GM21360 (cell line): ENCODE measurements at regions not wholly inside any gene's neighbourhood (a gene's known extent, or its start where the extent isn't known, plus 50 kb on each side); places are given as distances from the start of the nearest gene placed in this dataset.

Experiments
- ATAC-seq: cut with Tn5 transposase; IDR thresholded peaks from one replicate; pipeline ENCODE4 v1.9.1; 2021; ENCODE audit warnings: mild to moderate bottlenecking, moderate library complexity; ENCODE audit not compliant: unreplicated experiment

GRCh38 chr10:55280696-55281095 is 479.7 kb upstream of the PCDH15 start:
- ATAC-seq: no peak

GRCh38 chr10:55277549-55277948 is 476.5 kb upstream of the PCDH15 start:
- ATAC-seq: no peak

GRCh38 chr10:55274367-55274766 is 473.3 kb upstream of the PCDH15 start:
- ATAC-seq: no peak

- ATAC-seq: no peak
Observed at GRCh38 chr10:55273946-55274345, 472.9 kb upstream of the PCDH15 start.

- no peak for ATAC-seq
Observed at GRCh38 chr10:55272886-55273285, 471.9 kb upstream of the PCDH15 start.

GRCh38 chr10:55266797-55267196 is 465.8 kb upstream of the PCDH15 start:
- no peak for ATAC-seq

GRCh38 chr10:55263327-55263726 is 462.3 kb upstream of the PCDH15 start:
- no peak for ATAC-seq

- ATAC-seq: no peak
Observed at GRCh38 chr10:55242544-55242943, 441.5 kb upstream of the PCDH15 start.

- ATAC-seq: no peak
Observed at GRCh38 chr10:55237462-55237861, 436.4 kb upstream of the PCDH15 start.

- ATAC-seq: no peak
Observed at GRCh38 chr10:55233505-55233904, 432.5 kb upstream of the PCDH15 start.

- ATAC-seq: no peak
Observed at GRCh38 chr10:55233090-55233489, 432.1 kb upstream of the PCDH15 start.

GRCh38 chr10:55232553-55232952 is 431.5 kb upstream of the PCDH15 start:
- ATAC-seq: no peak

GRCh38 chr10:55227967-55228366 is 426.9 kb upstream of the PCDH15 start:
- ATAC-seq: no peak

GRCh38 chr10:55224007-55224781 is 423.2 kb upstream of the PCDH15 start:
- ATAC-seq: no peak

GRCh38 chr10:55223352-55223751 is 422.3 kb upstream of the PCDH15 start:
- ATAC-seq: no peak

- ATAC-seq: no peak
Observed at GRCh38 chr10:55220975-55221374, 419.9 kb upstream of the PCDH15 start.

GRCh38 chr10:55215699-55216098 is 414.7 kb upstream of the PCDH15 start:
- ATAC-seq: no peak

GRCh38 chr10:55214608-55215007 is 413.6 kb upstream of the PCDH15 start:
- ATAC-seq: no peak

GRCh38 chr10:55212051-55212450 is 411.0 kb upstream of the PCDH15 start:
- ATAC-seq: no peak

GRCh38 chr10:55203874-55204273 is 402.8 kb upstream of the PCDH15 start:
- ATAC-seq: no peak

- ATAC-seq: no peak
Observed at GRCh38 chr10:55203319-55203718, 402.3 kb upstream of the PCDH15 start.

GRCh38 chr10:55200020-55200419 is 399.0 kb upstream of the PCDH15 start:
- no peak for ATAC-seq

- no peak for ATAC-seq
Observed at GRCh38 chr10:55191236-55191860, 390.3 kb upstream of the PCDH15 start.
